Erythroblast (primary cell): ENCODE measurements at regions not wholly inside any gene's neighbourhood (a gene's known extent, or its start where the extent isn't known, plus 50 kb on each side); places are given as distances from the start of the nearest gene placed in this dataset.

ENCODE experiments used
- GATA1 ChIP-seq: IDR thresholded peaks from 2 replicates; pipeline ENCODE4 v1.6.1; 2011; ENCODE audit warnings: low read depth, mild to moderate bottlenecking, control low read depth, low read length, moderate library complexity
- POLR2A ChIP-seq: IDR thresholded peaks from 2 replicates; pipeline ENCODE4 v1.6.1; 2011; ENCODE audit warnings: mild to moderate bottlenecking, low read length

- TF ChIP-seq POLR2A (no peak), GATA1 (no peak)
Observed at GRCh38 chr2:23009545-23010149, 375.3 kb upstream of the KLHL29 start.
